C4-2B (cell line): ENCODE measurements at regions not wholly inside any gene's neighbourhood (a gene's known extent, or its start where the extent isn't known, plus 50 kb on each side); places are given as distances from the start of the nearest gene placed in this dataset.

Experiments
- H3K27ac ChIP-seq: fragments of 450-650 bp; 2 replicates; pipeline ENCODE4 v1.5.1; 2017
- ZFX ChIP-seq: fragments of 450-650 bp; IDR thresholded peaks from 2 replicates; pipeline ENCODE4 v1.6.1; 2017
- TF ChIP-seq, protein P1 (sequence below): fragments of 450-650 bp; conservative IDR thresholded peaks from 2 replicates; pipeline ENCODE4 v1.5.1; 2017; ENCODE audit warnings: mild to moderate bottlenecking

GRCh38 chr6:90730151-90730673 lies 143.3 kb upstream of the MAP3K7 start:
- H3K27ac ChIP-seq, result no peak overlapping the region
- TF ChIP-seq, protein P1, sequence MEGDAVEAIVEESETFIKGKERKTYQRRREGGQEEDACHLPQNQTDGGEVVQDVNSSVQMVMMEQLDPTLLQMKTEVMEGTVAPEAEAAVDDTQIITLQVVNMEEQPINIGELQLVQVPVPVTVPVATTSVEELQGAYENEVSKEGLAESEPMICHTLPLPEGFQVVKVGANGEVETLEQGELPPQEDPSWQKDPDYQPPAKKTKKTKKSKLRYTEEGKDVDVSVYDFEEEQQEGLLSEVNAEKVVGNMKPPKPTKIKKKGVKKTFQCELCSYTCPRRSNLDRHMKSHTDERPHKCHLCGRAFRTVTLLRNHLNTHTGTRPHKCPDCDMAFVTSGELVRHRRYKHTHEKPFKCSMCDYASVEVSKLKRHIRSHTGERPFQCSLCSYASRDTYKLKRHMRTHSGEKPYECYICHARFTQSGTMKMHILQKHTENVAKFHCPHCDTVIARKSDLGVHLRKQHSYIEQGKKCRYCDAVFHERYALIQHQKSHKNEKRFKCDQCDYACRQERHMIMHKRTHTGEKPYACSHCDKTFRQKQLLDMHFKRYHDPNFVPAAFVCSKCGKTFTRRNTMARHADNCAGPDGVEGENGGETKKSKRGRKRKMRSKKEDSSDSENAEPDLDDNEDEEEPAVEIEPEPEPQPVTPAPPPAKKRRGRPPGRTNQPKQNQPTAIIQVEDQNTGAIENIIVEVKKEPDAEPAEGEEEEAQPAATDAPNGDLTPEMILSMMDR, result no peak
- TF ChIP-seq ZFX, result no peak

DNA sequence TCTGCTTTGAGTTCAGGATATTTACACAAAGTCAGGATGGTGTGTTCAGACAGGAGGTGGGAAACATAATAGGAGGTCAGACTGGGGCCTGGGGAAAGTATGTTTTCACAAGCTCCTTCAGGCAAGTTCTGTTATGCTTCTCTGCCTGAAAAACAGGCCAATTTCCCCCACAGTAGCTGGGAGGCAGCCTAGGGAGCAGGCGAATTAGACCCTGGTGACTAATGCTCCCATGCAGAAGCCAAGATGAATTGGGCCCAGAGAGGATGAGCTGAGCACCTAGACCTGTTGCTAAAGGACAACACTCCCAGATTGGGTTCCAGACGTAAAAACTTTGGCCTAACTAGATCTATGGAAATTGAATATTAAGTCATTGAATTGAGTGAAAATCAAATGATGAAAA lies 142.2 kb upstream of the MAP3K7 start:
- TF ChIP-seq ZFX, result no peak
- TF ChIP-seq, protein P1, result no peak
- H3K27ac ChIP-seq, result no peak overlapping the region

DNA sequence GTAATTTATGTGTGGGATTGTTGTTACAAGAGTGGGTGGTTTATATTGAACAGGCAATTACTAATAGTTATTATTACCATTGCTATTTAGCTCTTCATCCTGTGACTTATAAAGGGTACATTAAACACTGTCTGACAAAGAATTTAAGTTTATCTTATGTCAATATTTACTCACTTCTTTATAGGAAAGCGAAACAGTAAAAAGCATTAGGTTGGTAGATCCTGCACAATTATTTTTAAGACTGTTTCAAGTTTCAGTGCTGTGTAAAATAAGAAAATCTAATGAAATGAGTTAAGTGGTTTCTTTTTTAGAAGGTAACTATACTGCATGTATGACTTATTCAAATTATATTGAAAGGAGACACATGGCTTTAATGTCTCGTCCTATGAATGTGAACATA lies 135.8 kb upstream of the MAP3K7 start:
- TF ChIP-seq, protein P1, result no peak
- TF ChIP-seq ZFX, result no peak
- H3K27ac ChIP-seq, result no peak overlapping the region

- no peak overlapping the region for H3K27ac ChIP-seq
- TF ChIP-seq, protein P1, result no peak
- no peak for TF ChIP-seq ZFX
Observed at GRCh38 chr6:90720404-90720803, 133.5 kb upstream of the MAP3K7 start.

GRCh38 chr6:90719321-90720195 lies 132.7 kb upstream of the MAP3K7 start:
- H3K27ac ChIP-seq, result no peak overlapping the region
- TF ChIP-seq, protein P1, result no peak
- TF ChIP-seq ZFX, result no peak

GRCh38 chr6:90716376-90716775 lies 129.5 kb upstream of the MAP3K7 start:
- H3K27ac ChIP-seq, result no peak overlapping the region
- TF ChIP-seq ZFX, result no peak
- TF ChIP-seq, protein P1, result no peak

GRCh38 chr6:90715093-90715655 lies 128.3 kb upstream of the MAP3K7 start:
- no peak overlapping the region for H3K27ac ChIP-seq

More at GRCh38 chr6:90715093-90715655, 128.3 kb upstream of the MAP3K7 start:
- TF ChIP-seq, protein P1, result no peak
- no peak for TF ChIP-seq ZFX
